G401 (cell line): ENCODE measurements at regions not wholly inside any gene's neighbourhood (a gene's known extent, or its start where the extent isn't known, plus 50 kb on each side); places are given as distances from the start of the nearest gene placed in this dataset.
A peak's percentile ranks its signal among the peaks of the same experiment; 100 is the strongest.
"Not testable (repeated sequence)": the region's sequence is repeated elsewhere in the genome, so short reads cannot be mapped to it uniquely, and the experiment has no call there.

Source experiments
- DNase-seq: peaks from one replicate; pipeline ENCODE4 v3.0.0-alpha.2; 2015; ENCODE audit warnings: low spot score
- in situ Hi-C: cut with HindIII; loops from 2 replicates; pipeline ENCODE4 v1.10.0; 2016; ENCODE audit warnings: low sequenced_read_pairs, mixed read lengths

GRCh38 chr6:3623451-3624249 lies 127.9 kb downstream of the PXDC1 start:
- in situ Hi-C loops: no loop called here
- no peak for DNase-seq

GRCh38 chr6:3621411-3621810 lies 130.1 kb downstream of the PXDC1 start:
- in situ Hi-C loops: no loop called here
- no peak for DNase-seq

- no peak for DNase-seq
- in situ Hi-C loops: no loop called here
These were observed 130.6 kb downstream of the PXDC1 start for GRCh38 chr6:3620937-3621336.

- in situ Hi-C loops: no loop called here
- no peak for DNase-seq
These were observed 131.1 kb downstream of the PXDC1 start for GRCh38 chr6:3620389-3620788.

- no peak for DNase-seq
- in situ Hi-C loops: no loop called here
These were observed 131.7 kb downstream of the PXDC1 start for GRCh38 chr6:3619800-3620199.

- in situ Hi-C loops: no loop called here
- no peak for DNase-seq
These were observed 132.3 kb downstream of the PXDC1 start for GRCh38 chr6:3619201-3619600.

- in situ Hi-C loops: no loop called here
- no peak for DNase-seq
These were observed 132.9 kb downstream of the PXDC1 start for GRCh38 chr6:3618642-3619041.

- no peak for DNase-seq
- in situ Hi-C loops: no loop called here
These were observed 133.7 kb downstream of the PXDC1 start for GRCh38 chr6:3617681-3618311.

GRCh38 chr6:3617192-3617631 lies 134.3 kb downstream of the PXDC1 start:
- DNase-seq: no peak
- in situ Hi-C loops: no loop called here

- DNase-seq: no peak
- in situ Hi-C loops: no loop called here
These were observed 134.8 kb downstream of the PXDC1 start for GRCh38 chr6:3616565-3617176.

- in situ Hi-C loops: no loop called here
- peak; percentile 22 for DNase-seq
These were observed 135.8 kb downstream of the PXDC1 start for GRCh38 chr6:3615391-3616380.

GRCh38 chr6:3614918-3615317 lies 136.6 kb downstream of the PXDC1 start:
- no peak for DNase-seq
- in situ Hi-C loops: no loop called here

GRCh38 chr6:3613565-3613964 lies 137.9 kb downstream of the PXDC1 start:
- in situ Hi-C loops, DNase-seq: not testable (repeated sequence)

- in situ Hi-C loops: no loop called here
- no peak for DNase-seq
These were observed 139.0 kb downstream of the PXDC1 start for GRCh38 chr6:3612341-3613041.

- in situ Hi-C loops: no loop called here
- no peak for DNase-seq
These were observed 140.6 kb downstream of the PXDC1 start for GRCh38 chr6:3610921-3611320.

- DNase-seq: no peak
These were observed 141.3 kb downstream of the PXDC1 start for GRCh38 chr6:3610206-3610605.

GRCh38 chr6:3609388-3609787 lies 142.1 kb downstream of the PXDC1 start:
- in situ Hi-C loops: no loop called here

More at GRCh38 chr6:3610206-3610605, 141.3 kb downstream of the PXDC1 start:
- in situ Hi-C loops: no loop called here

GRCh38 chr6:3608159-3608558 lies 143.4 kb downstream of the PXDC1 start:
- in situ Hi-C loops: no loop called here
- no peak for DNase-seq

More at GRCh38 chr6:3609388-3609787, 142.1 kb downstream of the PXDC1 start:
- DNase-seq: no peak

GRCh38 chr6:3607599-3607998 lies 143.9 kb downstream of the PXDC1 start:
- DNase-seq: no peak
- in situ Hi-C loops: no loop called here
